ENCODE measurements at regions not wholly inside any gene's neighbourhood (a gene's known extent, or its start where the extent isn't known, plus 50 kb on each side); places are given as distances from the start of the nearest gene placed in this dataset.

- H3K9me3 ChIP-seq (replicated peaks in 1 of 2; ENCODE audit: control insufficient read depth in 2 of 2, insufficient read depth in 1 of 2, low read depth in 1 of 2, low read length in 2 of 2): no peaks in the 10 kb centered on the region
- H3K4ac ChIP-seq (ENCODE audit: low read length): no peak overlapping the region
- peak overlapping the region in 1 of 2 donors; percentile 26 for H3K4me3 ChIP-seq (ENCODE audit: low read length in 2 of 2)
- H4K8ac ChIP-seq (ENCODE audit: low read depth, low read length): no peak overlapping the region
- no peak overlapping the region for H3K9ac ChIP-seq (ENCODE audit: low read depth, low read length, poor library complexity)
- WGBS, 2 donors (ENCODE audit: extremely low coverage in 2 of 2, insufficient read length in 2 of 2, insufficient replicate concordance in 1 of 2): no CpG with 5 or more reads among the region's 31 CpGs
- H2AFZ ChIP-seq (ENCODE audit: low read length): peak overlapping the region; percentile 89
- H2BK5ac ChIP-seq (ENCODE audit: low read length): no peak overlapping the region
- H3K4me1 ChIP-seq (ENCODE audit: control insufficient read depth in 2 of 2, insufficient read depth in 1 of 2, low read depth in 1 of 2, low read length in 2 of 2): peaks cover 14 to 18% of the 10 kb centered on the region in 2 donors
- H3K14ac ChIP-seq (ENCODE audit: low read length): no peak overlapping the region
- no peaks in the 10 kb centered on the region for H3K36me3 ChIP-seq (replicated peaks in 1 of 2; ENCODE audit: control insufficient read depth in 2 of 2, insufficient read depth in 2 of 2, low read length in 2 of 2)
- peaks cover 0 to 77% (median 0%) of the 10 kb centered on the region in 3 experiments for H3K27me3 ChIP-seq (ENCODE audit: control insufficient read depth in 3 of 3, insufficient read depth in 3 of 3, low read depth in 1 of 3, low read length in 3 of 3)
- H3K23ac ChIP-seq (ENCODE audit: low read depth, low read length, poor library complexity): no peak overlapping the region
- no peaks in the 10 kb centered on the region for H3K79me1 ChIP-seq (ENCODE audit: low read depth, low read length)
- no peak overlapping the region for H4K91ac ChIP-seq (ENCODE audit: low read depth, low read length, poor library complexity)
- no peak overlapping the region for H2BK120ac ChIP-seq (ENCODE audit: low read depth, low read length)
- peak; percentile 81 for DNase-seq (ENCODE audit: low spot score)
- no peak overlapping the region for H3K27ac ChIP-seq (replicated peaks; ENCODE audit: low read length)
- H2BK15ac ChIP-seq (ENCODE audit: low read length): no peak overlapping the region
- H2AK5ac ChIP-seq (ENCODE audit: low read depth, low read length): no peak overlapping the region
- no peak overlapping the region for H2BK12ac ChIP-seq (ENCODE audit: low read length)
- H3K18ac ChIP-seq (ENCODE audit: low read length): peak overlapping the region; percentile 76
- H3K4me2 ChIP-seq (ENCODE audit: insufficient read depth, low read length, poor library complexity, severe bottlenecking): no peak overlapping the region
Observed at GRCh38 chr11:45371251-45372115, 85.3 kb upstream of the SYT13 start.

GRCh38 chr11:45369313-45369712, 83.2 kb upstream of the SYT13 start:
- no peak overlapping the region for H2BK5ac ChIP-seq (ENCODE audit: low read length)
- no peak overlapping the region for H3K18ac ChIP-seq (ENCODE audit: low read length)
- DNase-seq (ENCODE audit: low spot score): no peak
- H3K4me2 ChIP-seq (ENCODE audit: insufficient read depth, low read length, poor library complexity, severe bottlenecking): no peak overlapping the region
- H3K23ac ChIP-seq (ENCODE audit: low read depth, low read length, poor library complexity): no peak overlapping the region
- H2BK12ac ChIP-seq (ENCODE audit: low read length): no peak overlapping the region
- H3K79me1 ChIP-seq (ENCODE audit: low read depth, low read length): no peaks in the 10 kb centered on the region
- H3K27me3 ChIP-seq (ENCODE audit: control insufficient read depth in 3 of 3, insufficient read depth in 3 of 3, low read depth in 1 of 3, low read length in 3 of 3): peaks cover 0 to 80% (median 0%) of the 10 kb centered on the region in 3 experiments
- H2AFZ ChIP-seq (ENCODE audit: low read length): peak overlapping the region; percentile 33
- H3K9me3 ChIP-seq (replicated peaks in 1 of 2; ENCODE audit: control insufficient read depth in 2 of 2, insufficient read depth in 1 of 2, low read depth in 1 of 2, low read length in 2 of 2): no peaks in the 10 kb centered on the region
- no peak overlapping the region for H3K4me3 ChIP-seq (ENCODE audit: low read length in 2 of 2)
- no peak overlapping the region for H3K27ac ChIP-seq (replicated peaks; ENCODE audit: low read length)
- no peak overlapping the region for H3K9ac ChIP-seq (ENCODE audit: low read depth, low read length, poor library complexity)
- no peak overlapping the region for H4K8ac ChIP-seq (ENCODE audit: low read depth, low read length)
- no peaks in the 10 kb centered on the region for H3K36me3 ChIP-seq (replicated peaks in 1 of 2; ENCODE audit: control insufficient read depth in 2 of 2, insufficient read depth in 2 of 2, low read length in 2 of 2)
- no peak overlapping the region for H2AK5ac ChIP-seq (ENCODE audit: low read depth, low read length)
- H2BK120ac ChIP-seq (ENCODE audit: low read depth, low read length): no peak overlapping the region
- H4K91ac ChIP-seq (ENCODE audit: low read depth, low read length, poor library complexity): no peak overlapping the region
- H3K14ac ChIP-seq (ENCODE audit: low read length): no peak overlapping the region
- no peak overlapping the region for H2BK15ac ChIP-seq (ENCODE audit: low read length)
- no peak overlapping the region for H3K4ac ChIP-seq (ENCODE audit: low read length)
- peaks cover 14 to 20% of the 10 kb centered on the region in 2 donors for H3K4me1 ChIP-seq (ENCODE audit: control insufficient read depth in 2 of 2, insufficient read depth in 1 of 2, low read depth in 1 of 2, low read length in 2 of 2)
- no CpG with 5 or more reads among the region's 8 CpGs for WGBS, 2 donors (ENCODE audit: extremely low coverage in 2 of 2, insufficient read length in 2 of 2, insufficient replicate concordance in 1 of 2)

- Histone ChIP-seq H3K9me3 (replicated peaks in 1 of 2; ENCODE audit: control insufficient read depth in 2 of 2, insufficient read depth in 1 of 2, low read depth in 1 of 2, low read length in 2 of 2) (no peaks in the 10 kb centered on the region), H4K8ac (ENCODE audit: low read depth, low read length) (no peak overlapping the region), H2AFZ (ENCODE audit: low read length) (no peak overlapping the region), H3K18ac (ENCODE audit: low read length) (no peak overlapping the region), H2BK15ac (ENCODE audit: low read length) (no peak overlapping the region), H3K4me3 (ENCODE audit: low read length in 2 of 2) (no peak overlapping the region), H3K4ac (ENCODE audit: low read length) (no peak overlapping the region), H3K27me3 (ENCODE audit: control insufficient read depth in 3 of 3, insufficient read depth in 3 of 3, low read depth in 1 of 3, low read length in 3 of 3) (peaks cover 0 to 74% (median 0%) of the 10 kb centered on the region in 3 experiments), H2BK120ac (ENCODE audit: low read depth, low read length) (no peak overlapping the region), H3K23ac (ENCODE audit: low read depth, low read length, poor library complexity) (no peak overlapping the region), H2BK5ac (ENCODE audit: low read length) (no peak overlapping the region), H4K91ac (ENCODE audit: low read depth, low read length, poor library complexity) (no peak overlapping the region), H2AK5ac (ENCODE audit: low read depth, low read length) (no peak overlapping the region), H3K36me3 (replicated peaks in 1 of 2; ENCODE audit: control insufficient read depth in 2 of 2, insufficient read depth in 2 of 2, low read length in 2 of 2) (no peaks in the 10 kb centered on the region), H3K9ac (ENCODE audit: low read depth, low read length, poor library complexity) (no peak overlapping the region), H3K4me1 (ENCODE audit: control insufficient read depth in 2 of 2, insufficient read depth in 1 of 2, low read depth in 1 of 2, low read length in 2 of 2) (peaks cover 14 to 20% of the 10 kb centered on the region in 2 donors), H2BK12ac (ENCODE audit: low read length) (no peak overlapping the region), H3K79me1 (ENCODE audit: low read depth, low read length) (no peaks in the 10 kb centered on the region), H3K27ac (replicated peaks; ENCODE audit: low read length) (no peak overlapping the region), H3K14ac (ENCODE audit: low read length) (no peak overlapping the region), H3K4me2 (ENCODE audit: insufficient read depth, low read length, poor library complexity, severe bottlenecking) (no peak overlapping the region)
- WGBS, 2 donors (ENCODE audit: extremely low coverage in 2 of 2, insufficient read length in 2 of 2, insufficient replicate concordance in 1 of 2): no CpG with 5 or more reads among the region's 5 CpGs
- no peak for DNase-seq (ENCODE audit: low spot score)
Observed at GRCh38 chr11:45368697-45369096, 82.6 kb upstream of the SYT13 start.

GRCh38 chr11:45366619-45367190, 80.6 kb upstream of the SYT13 start:
- Histone ChIP-seq H3K14ac (ENCODE audit: low read length) (no peak overlapping the region), H3K4me3 (ENCODE audit: low read length in 2 of 2) (no peak overlapping the region), H3K4me1 (ENCODE audit: control insufficient read depth in 2 of 2, insufficient read depth in 1 of 2, low read depth in 1 of 2, low read length in 2 of 2) (peaks cover 11 to 16% of the 10 kb centered on the region in 2 donors), H4K8ac (ENCODE audit: low read depth, low read length) (no peak overlapping the region), H3K36me3 (replicated peaks in 1 of 2; ENCODE audit: control insufficient read depth in 2 of 2, insufficient read depth in 2 of 2, low read length in 2 of 2) (no peaks in the 10 kb centered on the region), H3K79me1 (ENCODE audit: low read depth, low read length) (no peaks in the 10 kb centered on the region), H3K18ac (ENCODE audit: low read length) (no peak overlapping the region), H2BK120ac (ENCODE audit: low read depth, low read length) (no peak overlapping the region), H4K91ac (ENCODE audit: low read depth, low read length, poor library complexity) (no peak overlapping the region), H2AK5ac (ENCODE audit: low read depth, low read length) (no peak overlapping the region), H3K9me3 (replicated peaks in 1 of 2; ENCODE audit: control insufficient read depth in 2 of 2, insufficient read depth in 1 of 2, low read depth in 1 of 2, low read length in 2 of 2) (no peaks in the 10 kb centered on the region), H2BK12ac (ENCODE audit: low read length) (no peak overlapping the region), H3K23ac (ENCODE audit: low read depth, low read length, poor library complexity) (no peak overlapping the region), H3K27ac (replicated peaks; ENCODE audit: low read length) (no peak overlapping the region), H3K4me2 (ENCODE audit: insufficient read depth, low read length, poor library complexity, severe bottlenecking) (no peak overlapping the region), H2BK15ac (ENCODE audit: low read length) (no peak overlapping the region), H3K4ac (ENCODE audit: low read length) (no peak overlapping the region), H2BK5ac (ENCODE audit: low read length) (no peak overlapping the region), H3K27me3 (ENCODE audit: control insufficient read depth in 3 of 3, insufficient read depth in 3 of 3, low read depth in 1 of 3, low read length in 3 of 3) (peaks cover 0 to 59% (median 0%) of the 10 kb centered on the region in 3 experiments), H3K9ac (ENCODE audit: low read depth, low read length, poor library complexity) (no peak overlapping the region), H2AFZ (ENCODE audit: low read length) (no peak overlapping the region)
- no CpG with 5 or more reads among the region's 7 CpGs for WGBS, 2 donors (ENCODE audit: extremely low coverage in 2 of 2, insufficient read length in 2 of 2, insufficient replicate concordance in 1 of 2)
- DNase-seq (ENCODE audit: low spot score): no peak

All from neuronal stem cell (in vitro differentiated cells).